Fibroblast of the conjunctiva (primary cell): ENCODE measurements at regions not wholly inside any gene's neighbourhood (a gene's known extent, or its start where the extent isn't known, plus 50 kb on each side); places are given as distances from the start of the nearest gene placed in this dataset.

Experiments used
- DNase-seq: peaks from one replicate; pipeline ENCODE4 v3.0.0-alpha.2; 2010; ENCODE audit warnings: low read depth

DNA sequence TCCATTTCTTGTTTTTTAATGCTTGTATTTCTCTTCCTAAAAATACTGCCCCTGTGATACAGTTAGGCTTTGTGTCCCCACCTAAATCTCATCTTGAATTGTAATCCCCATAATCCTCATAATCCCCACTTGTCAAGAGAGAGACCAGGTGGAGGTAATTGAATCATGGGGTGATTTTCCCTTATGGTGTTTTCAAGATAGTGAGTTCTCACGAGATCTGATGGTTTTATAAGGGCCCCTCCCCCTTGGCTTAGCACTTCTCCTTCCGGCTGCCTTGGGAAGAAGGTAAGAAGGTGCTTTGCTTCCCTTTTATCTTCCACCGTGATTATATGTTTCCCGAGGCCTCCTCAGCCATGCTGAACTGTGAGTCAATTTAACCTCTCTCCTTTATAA is 227.4 kb downstream of the MAN2A1 start:
- DNase-seq = no peak

DNA sequence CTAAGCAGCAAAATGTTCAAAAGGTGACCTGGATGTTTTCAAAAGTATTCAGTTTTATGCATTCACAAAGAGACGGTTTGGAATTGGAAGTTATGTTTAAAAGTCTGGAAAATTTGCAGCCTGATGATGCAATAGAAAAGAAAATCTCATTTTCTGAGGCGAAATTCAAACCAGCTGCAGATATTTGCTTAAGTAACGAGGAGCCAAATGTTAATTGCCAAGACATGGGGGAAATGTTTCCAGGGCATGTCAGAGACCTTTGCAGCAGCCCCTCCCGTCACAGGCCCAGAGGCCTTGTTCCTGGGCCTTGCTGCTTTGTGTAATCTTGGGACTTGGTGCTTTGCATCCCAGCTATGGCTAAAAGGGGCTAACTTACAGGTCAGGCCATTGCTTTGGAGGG is 228.2 kb downstream of the MAN2A1 start:
- DNase-seq = peak; percentile 68

- DNase-seq = no peak
These were observed 231.0 kb downstream of the MAN2A1 start for GRCh38 chr5:109920736-109921135.

DNA sequence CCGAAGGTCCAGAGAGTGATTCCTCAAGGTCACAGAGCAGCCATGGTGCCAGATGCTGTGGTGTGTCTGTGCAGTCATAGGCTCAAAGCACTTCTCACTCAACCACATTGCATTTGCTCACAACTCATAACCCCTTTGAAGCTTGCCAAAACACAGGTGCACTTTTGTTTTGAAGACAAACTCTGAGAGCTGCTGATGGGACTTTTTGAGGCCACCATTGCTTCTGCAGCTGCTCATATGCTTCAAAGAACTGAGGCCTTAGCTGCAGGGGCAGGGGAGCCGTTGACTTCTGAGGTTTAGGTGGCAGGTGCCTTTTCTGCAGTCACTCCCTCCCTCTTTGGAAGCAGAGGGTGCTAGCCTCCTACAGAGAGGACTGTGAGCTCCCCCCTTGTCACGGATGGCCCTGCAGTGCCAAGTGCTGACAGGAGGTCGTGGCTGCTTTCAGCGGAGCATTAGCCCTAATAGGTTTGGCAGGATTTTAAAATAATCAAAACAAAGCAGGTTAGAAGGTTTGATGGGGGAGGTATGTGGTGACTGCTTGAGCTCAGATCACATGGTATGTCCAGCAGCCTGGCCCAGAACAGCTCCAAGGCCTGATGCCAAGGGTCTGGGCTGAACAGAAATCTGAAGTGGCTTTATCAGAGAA is 232.1 kb downstream of the MAN2A1 start:
- DNase-seq = no peak

DNA sequence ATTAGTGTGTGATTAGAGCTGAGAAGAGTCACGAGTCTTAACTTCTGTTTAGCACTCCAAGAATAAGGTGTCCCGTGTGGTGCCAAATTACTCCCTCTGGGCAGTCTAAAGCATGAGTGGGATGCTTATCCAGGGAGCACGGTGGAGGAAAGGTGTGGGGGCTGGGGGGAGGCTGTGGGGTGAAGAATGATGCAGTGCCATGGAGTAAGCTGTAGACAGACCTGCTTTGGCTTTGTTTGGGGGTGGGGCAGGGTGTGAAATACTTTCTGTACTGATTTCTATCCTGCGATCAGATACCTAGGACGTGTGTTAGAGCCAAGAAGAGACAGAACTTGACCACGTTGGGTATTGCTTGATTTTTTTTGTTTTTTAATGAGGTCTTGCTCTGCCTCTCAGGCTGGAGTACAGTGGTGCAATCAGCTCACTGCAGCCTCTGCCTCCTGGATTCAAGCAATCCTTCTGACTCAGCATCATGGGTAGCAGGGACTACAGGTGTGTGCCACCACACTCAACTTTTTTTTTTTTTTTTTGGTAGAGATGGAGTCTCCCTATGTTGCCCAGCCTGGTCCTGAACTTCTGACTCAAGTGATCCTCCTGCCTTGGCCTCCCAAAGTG is 232.8 kb downstream of the MAN2A1 start:
- DNase-seq = no peak

DNA sequence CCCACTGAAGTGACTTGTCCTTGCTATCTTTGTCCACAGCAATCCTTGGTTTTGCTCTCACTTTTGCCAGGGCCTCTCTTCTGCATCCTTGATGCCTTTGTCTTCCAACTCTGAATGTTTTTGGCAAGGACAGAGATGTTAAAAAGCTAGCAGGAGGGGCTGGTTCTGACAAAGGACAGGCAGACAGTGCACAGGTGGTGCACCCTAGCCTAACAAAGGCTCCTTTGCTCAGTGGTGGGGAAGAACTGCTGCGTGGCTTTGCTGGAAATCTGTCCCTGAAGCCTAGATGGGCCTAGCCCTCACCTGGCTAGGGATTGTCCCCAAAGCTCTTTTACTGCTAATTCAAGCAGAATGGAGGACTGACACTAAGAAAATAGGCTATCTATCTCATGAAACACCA is 233.5 kb downstream of the MAN2A1 start:
- no peak for DNase-seq

DNA sequence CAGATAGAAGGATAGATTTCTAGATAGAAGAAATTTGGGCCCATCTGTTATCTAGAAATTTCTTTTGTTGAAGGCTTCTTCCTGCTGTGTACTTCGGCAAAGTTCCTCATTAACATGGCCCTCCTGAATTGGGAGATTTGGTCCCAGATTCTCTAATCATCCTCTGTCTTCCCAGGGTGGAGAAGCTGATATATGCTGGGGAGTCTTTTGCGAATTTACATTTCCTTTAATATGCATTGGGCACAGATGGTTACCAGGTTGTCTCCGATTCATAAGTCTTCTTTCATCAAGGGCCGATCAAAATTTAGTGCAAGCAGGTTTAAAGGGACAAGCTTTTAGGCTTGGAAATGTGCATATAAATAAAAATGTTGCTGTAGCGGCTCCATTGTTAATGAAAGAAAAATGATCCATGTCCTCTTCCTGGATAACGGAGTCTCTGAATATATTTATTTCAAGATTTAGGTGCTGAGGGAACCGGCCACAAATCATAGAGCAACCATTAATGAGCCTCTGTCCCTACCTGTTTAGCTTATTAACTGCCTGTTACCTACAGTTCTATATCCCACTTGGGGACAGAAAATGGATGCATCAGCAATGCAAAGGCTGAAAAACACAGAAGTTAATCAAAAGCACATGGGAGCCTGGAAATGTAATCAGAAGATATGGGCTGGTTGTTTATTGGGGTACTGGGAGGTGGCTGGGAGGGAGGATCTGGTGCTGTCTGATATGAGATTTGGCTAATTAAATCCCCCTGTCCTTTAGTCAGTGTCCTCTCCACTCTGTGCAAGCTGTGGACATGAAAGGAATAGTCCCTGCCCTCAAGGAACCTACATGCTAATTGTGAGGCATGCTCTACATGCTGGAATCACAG is 234.7 kb downstream of the MAN2A1 start:
- no peak for DNase-seq

- DNase-seq = no peak
These were observed 237.9 kb downstream of the MAN2A1 start for GRCh38 chr5:109927639-109928038.

DNA sequence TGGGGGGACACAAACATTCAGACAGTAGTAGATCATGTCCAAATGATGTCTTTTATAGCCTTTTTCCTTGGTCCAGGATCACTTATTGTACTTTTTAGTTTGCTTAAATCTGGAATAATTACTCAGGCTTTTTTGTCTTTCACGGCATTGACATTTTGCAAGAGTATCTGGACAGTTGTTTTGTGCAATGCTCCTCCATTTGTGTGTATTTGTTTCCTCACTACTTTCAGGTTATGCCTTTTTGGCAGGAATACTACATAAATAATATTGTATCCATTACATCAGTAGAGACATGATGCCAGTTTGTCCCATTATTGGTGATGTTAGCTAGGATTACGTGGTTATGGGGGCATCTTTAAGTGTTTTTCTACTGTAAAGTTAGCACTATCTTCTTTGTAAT is 238.3 kb downstream of the MAN2A1 start:
- DNase-seq = no peak

- DNase-seq = no peak
These were observed 239.1 kb downstream of the MAN2A1 start for GRCh38 chr5:109928811-109929210.

GRCh38 chr5:109929376-109929775 is 239.6 kb downstream of the MAN2A1 start:
- DNase-seq = no peak

DNA sequence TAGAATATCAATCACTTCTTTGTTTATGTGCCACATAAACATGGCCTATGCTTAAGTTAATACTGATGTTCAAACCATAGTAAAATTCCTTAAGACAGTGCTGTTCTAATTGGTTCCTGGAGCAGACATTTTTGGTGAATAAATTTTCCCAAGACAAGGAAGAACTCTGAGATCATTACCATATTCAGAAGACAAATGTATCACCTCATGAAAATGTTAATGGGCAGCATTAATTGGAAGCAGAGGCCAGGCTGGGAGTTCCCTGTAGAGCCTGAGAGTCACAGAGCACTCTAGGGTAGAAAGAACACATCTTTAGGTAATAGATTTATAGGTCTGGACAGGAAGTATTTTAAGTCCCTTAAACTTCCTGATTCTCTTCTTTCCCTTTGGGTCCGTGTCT is 240.2 kb downstream of the MAN2A1 start:
- DNase-seq = no peak

DNA sequence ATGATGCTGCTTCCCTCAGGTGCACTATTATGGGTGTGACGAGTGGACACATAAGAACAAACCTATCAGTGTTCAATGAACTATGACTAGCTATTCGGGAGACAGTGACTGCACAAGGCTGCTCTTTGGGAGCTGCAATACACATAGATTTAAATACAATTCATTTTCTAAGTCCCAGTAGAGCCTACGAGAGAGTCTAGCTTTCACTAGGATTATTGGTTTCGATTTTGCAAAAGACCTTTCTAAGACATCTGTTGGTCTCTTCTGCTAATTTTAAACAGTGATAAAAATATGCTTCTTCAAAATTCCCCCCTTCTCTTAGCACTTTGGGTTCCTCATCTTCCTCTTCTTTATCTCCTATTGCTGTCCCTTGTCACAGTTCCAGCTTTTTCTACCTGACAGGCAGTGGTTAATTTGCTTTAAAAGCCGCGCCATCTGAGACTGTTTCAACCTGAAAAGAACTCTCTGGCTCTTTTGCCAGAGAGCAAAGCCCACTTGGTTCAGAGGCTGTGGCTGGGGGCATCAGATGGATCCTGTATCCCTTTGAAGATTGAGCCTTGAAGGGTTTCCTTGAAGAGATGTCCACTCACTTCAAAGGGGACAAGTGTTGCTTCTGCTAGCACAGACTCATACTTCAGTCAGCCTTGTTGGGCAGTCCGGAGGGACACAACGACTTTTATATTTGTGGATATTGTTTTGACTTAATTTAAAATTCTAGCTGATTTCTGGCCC is 241.5 kb downstream of the MAN2A1 start:
- no peak for DNase-seq

DNA sequence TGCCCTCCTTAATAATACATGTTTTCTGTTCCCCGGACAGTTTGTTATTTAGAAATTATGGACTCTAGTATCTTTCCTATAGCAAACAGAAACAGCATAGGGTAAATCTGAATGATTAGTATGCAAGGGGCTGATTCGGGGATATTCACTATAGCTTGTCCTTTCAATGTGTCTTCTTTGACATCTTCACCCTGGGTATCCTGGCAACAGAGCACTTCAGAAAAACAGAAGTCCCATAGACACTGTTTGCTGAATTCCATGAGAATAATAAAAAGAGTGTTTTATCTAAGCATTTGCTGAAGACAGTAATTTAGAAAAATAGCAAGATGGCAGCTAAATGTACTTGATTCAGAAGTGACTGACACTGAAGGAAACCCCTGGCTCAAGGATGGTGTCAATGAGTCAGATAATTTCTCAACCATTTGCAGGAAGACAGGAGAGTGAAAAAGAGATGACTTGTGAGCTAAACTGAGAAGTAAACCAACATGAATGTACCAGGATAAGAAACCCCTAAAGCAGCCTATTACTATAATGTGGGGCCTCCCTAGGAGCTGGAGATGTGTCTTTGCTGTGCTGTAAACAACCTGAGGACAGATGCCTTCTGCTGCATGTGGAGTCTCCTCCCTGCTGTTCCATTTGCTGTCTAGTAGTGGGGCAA is 246.2 kb downstream of the MAN2A1 start:
- DNase-seq = no peak

- no peak for DNase-seq
These were observed 247.3 kb downstream of the MAN2A1 start for GRCh38 chr5:109936996-109937395.

DNA sequence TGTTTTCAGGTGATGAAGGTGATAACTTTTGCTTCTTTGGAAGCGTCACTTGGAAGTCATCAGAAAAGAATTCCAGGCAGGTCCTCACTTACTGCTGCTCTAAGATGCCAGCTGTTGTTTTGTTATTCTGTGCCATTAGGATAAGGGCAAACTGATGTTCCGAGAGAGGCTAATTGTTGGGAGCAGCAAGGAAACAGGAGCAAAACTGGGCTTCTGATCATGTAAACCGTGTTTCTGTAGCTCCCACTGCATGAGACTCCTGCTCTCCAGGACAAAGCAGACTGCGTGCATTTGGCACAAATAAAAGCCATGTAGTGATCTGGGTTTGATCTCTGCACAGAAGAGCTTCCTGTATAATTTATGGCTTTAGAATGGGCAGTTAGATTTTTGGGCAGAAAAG is 248.2 kb downstream of the MAN2A1 start:
- DNase-seq = no peak

- no peak for DNase-seq
These were observed 248.7 kb downstream of the MAN2A1 start for GRCh38 chr5:109938453-109938852.

GRCh38 chr5:109939116-109939682 is 249.5 kb downstream of the MAN2A1 start:
- DNase-seq = no peak

GRCh38 chr5:109942646-109943045 is 252.9 kb downstream of the MAN2A1 start:
- DNase-seq = no peak

DNA sequence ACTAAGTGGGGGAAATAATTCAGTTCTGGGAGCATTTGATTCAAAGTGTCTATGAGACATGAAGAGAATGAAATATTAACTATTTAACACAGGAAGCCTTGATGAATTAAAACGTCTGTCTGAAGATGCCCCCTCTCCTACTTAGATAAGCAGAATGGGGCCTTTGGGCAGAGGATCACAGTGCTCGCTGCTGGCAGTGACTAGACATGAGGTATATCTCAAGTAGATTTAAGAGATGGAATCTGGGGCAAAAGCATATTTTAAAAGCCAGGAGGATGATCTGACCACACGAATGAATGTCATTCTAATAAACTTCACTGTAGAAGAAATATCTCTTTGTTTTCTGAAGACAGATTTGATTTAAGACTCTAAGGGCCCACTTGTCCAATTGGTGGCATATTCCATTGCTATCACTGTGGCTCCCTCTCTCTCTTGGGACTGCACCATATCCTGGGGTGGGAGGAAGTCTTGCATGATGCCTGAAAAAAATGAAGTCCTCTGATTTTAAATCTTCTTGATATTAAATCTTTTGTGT is 254.0 kb downstream of the MAN2A1 start:
- DNase-seq = no peak

- DNase-seq = no peak
These were observed 254.7 kb downstream of the MAN2A1 start for GRCh38 chr5:109944461-109944860.
